Omental fat pad (tissue), 3 donors: ENCODE measurements at regions not wholly inside any gene's neighbourhood (a gene's known extent, or its start where the extent isn't known, plus 50 kb on each side); places are given as distances from the start of the nearest gene placed in this dataset.

Source experiments
- ATAC-seq: fragments of 150-250 bp; one replicate; pipeline ENCODE4 v1.9.1; 2016; ENCODE audit warnings: mild to moderate bottlenecking, moderate library complexity; ENCODE audit not compliant: low FRiP score
- DNase-seq: peaks from one replicate; pipeline ENCODE4 v3.0.0-alpha.2; 2019; ENCODE audit warnings: low spot score
- CTCF ChIP-seq, 3 donors: fragments of 450-650 bp; IDR thresholded peaks; one replicate each; pipeline ENCODE4 v1.5.1; 2016 to 2017; ENCODE audit warnings: antibody characterized with exemption in 3 of 3, mild to moderate bottlenecking in 3 of 3, moderate library complexity in 2 of 3

DNA sequence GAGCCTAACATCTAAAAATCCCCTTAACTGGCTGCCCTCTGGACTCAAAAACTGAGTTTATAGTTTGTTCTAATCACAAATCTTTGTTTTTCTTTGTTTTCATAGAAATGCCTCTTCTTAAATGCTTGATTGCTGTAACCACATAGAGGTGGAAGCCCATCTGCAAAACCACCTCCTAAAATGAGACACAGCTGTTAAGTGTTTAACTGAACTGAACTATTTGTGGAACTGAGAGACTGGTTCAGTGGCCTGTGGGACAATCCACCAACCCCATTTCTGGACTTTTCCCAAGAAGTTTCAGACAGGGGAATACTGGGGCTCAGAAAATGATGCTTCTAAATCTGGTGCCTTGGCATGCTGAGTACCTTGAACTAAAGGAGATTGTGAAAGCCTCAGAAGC is 50.9 kb upstream of the TM9SF2 start:
- ATAC-seq (no peak), DNase-seq (no peak)
- no peak for TF ChIP-seq CTCF (IDR thresholded peaks at IDR 0.05)
